ENCODE measurements at regions not wholly inside any gene's neighbourhood (a gene's known extent, or its start where the extent isn't known, plus 50 kb on each side); places are given as distances from the start of the nearest gene placed in this dataset.

DNA sequence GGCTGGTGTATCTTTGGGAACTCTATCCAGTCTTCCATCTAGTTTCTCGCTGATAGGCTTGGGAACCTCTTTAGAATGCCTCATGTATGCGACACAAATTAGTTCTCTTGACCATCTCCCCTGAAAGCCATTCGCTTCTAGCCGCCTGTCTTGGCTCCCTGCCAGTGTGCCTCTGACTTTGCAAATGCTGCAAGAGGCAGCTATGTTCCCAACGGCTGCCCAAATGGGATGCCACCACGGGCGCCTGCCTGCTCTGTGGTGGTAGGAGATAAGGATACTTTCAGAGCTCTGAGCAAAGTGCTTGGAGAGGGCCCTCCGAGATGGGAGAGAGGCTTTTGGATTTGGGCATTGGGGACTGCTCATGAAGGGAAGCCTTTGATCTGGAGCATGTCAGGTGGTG lies 77.7 kb upstream of the IGFBP5 start (continued):
- TF ChIP-seq, protein P1, sequence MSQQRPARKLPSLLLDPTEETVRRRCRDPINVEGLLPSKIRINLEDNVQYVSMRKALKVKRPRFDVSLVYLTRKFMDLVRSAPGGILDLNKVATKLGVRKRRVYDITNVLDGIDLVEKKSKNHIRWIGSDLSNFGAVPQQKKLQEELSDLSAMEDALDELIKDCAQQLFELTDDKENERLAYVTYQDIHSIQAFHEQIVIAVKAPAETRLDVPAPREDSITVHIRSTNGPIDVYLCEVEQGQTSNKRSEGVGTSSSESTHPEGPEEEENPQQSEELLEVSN (IDR thresholded peaks at IDR 0.05; ENCODE audit: borderline replicate concordance, low read depth), result no peak

DNA sequence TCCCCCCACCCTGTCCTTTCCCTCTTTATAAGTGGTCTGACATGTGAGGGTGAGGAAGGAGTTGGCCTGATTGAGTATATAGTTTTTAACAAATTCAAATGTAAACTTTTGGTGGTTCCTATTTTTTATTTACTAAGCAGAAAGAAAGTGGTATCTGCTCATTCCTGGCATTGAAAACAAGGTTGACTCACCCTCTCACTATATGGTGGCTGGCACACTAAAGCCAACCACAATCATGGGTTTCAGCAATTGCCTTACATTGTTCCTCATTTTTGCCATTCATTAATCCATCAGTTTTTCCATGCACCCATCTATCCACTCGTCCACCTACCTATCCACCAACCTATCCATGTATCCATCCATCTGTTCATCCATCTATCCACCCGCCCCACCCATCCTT lies 75.4 kb upstream of the IGFBP5 start:
- 25% methylated on average over 2 of the region's 2 CpGs for WGBS (ENCODE audit: missing lambda C conversion rate)
- ChIA-PET CTCF (no interaction called here), POLR2A (no interaction called here)
- ATAC-seq (no peak), FAIRE-seq (no peak), DNase-seq (ENCODE audit: low read depth in 1 of 2, low spot score in 1 of 2) (no peak)
- Histone ChIP-seq H3K9me3 (no peaks in the 10 kb centered on the region), H3K27ac (no peak overlapping the region), H3K4me3 (no peak overlapping the region), H3K4me2 (no peak overlapping the region), H3K4me1 (0 out of 3 replicates have a peak, but pooled peaks cover 3% of the 10 kb centered on the region)
- TF ChIP-seq KDM1A (IDR thresholded peaks at IDR 0.05; ENCODE audit: low read depth) (no peak), RCOR1 (IDR thresholded peaks at IDR 0.05; ENCODE audit: low read depth, low read length) (no peak), HDAC2 (IDR thresholded peaks at IDR 0.05) (no peak)

DNA sequence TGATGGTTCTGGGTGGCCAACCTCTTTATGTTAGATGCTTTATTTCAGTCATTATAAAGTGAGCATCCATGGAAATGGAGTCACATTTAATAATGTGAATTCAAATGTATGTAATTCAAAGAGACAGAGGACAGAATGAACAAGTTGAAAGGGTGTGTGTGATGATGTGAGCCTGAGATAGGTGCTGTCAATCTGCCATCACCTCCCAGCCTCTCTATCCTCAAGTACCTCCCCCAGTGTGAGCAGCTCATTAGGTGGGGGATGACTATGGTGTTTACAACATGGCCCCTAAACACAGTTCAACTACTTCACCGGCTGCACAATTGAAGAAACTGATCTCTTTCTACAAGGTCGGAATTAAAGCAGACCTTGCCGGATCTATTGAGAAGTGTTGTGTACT lies 74.7 kb upstream of the IGFBP5 start:
- FAIRE-seq (no peak), DNase-seq (ENCODE audit: low read depth in 1 of 2, low spot score in 1 of 2) (no peak), ATAC-seq (no peak)
- ChIA-PET POLR2A (no interaction called here), CTCF (no interaction called here)
- Histone ChIP-seq H3K4me2 (no peak overlapping the region), H3K4me3 (no peak overlapping the region), H3K27ac (no peak overlapping the region), H3K9me3 (no peaks in the 10 kb centered on the region), H3K4me1 (0 out of 3 replicates have a peak, but pooled peaks cover 3% of the 10 kb centered on the region)
- TF ChIP-seq, protein P2, sequence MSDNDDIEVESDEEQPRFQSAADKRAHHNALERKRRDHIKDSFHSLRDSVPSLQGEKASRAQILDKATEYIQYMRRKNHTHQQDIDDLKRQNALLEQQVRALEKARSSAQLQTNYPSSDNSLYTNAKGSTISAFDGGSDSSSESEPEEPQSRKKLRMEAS (IDR thresholded peaks at IDR 0.05), result no peak
- TF ChIP-seq, protein P3, sequence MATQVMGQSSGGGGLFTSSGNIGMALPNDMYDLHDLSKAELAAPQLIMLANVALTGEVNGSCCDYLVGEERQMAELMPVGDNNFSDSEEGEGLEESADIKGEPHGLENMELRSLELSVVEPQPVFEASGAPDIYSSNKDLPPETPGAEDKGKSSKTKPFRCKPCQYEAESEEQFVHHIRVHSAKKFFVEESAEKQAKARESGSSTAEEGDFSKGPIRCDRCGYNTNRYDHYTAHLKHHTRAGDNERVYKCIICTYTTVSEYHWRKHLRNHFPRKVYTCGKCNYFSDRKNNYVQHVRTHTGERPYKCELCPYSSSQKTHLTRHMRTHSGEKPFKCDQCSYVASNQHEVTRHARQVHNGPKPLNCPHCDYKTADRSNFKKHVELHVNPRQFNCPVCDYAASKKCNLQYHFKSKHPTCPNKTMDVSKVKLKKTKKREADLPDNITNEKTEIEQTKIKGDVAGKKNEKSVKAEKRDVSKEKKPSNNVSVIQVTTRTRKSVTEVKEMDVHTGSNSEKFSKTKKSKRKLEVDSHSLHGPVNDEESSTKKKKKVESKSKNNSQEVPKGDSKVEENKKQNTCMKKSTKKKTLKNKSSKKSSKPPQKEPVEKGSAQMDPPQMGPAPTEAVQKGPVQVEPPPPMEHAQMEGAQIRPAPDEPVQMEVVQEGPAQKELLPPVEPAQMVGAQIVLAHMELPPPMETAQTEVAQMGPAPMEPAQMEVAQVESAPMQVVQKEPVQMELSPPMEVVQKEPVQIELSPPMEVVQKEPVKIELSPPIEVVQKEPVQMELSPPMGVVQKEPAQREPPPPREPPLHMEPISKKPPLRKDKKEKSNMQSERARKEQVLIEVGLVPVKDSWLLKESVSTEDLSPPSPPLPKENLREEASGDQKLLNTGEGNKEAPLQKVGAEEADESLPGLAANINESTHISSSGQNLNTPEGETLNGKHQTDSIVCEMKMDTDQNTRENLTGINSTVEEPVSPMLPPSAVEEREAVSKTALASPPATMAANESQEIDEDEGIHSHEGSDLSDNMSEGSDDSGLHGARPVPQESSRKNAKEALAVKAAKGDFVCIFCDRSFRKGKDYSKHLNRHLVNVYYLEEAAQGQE (IDR thresholded peaks at IDR 0.05), result no peak
- TF ChIP-seq HDAC2 (IDR thresholded peaks at IDR 0.05) (no peak), CBX2 (IDR thresholded peaks at IDR 0.05; ENCODE audit: borderline replicate concordance, low read depth) (no peak), POLR2AphosphoS2 (conservative IDR thresholded peaks at IDR 0.05; ENCODE audit: low read length) (no peak), FOSB (CRISPR knock-in tag; IDR thresholded peaks at IDR 0.05) (no peak), FOSL2 (IDR thresholded peaks at IDR 0.05) (no peak), FOSL2 (CRISPR knock-in tag; IDR thresholded peaks at IDR 0.05) (no peak), JUN (IDR thresholded peaks at IDR 0.05) (no peak), TP53 (CRISPR knock-in tag; IDR thresholded peaks at IDR 0.05) (no peak), HOXB13 (CRISPR knock-in tag; IDR thresholded peaks at IDR 0.05; ENCODE audit: low read depth) (no peak), SREBF2 (IDR thresholded peaks at IDR 0.05) (no peak), POLR2A (IDR thresholded peaks at IDR 0.05; ENCODE audit: low read length) (no peak), CBX8 (IDR thresholded peaks at IDR 0.05) (no peak)
- TF ChIP-seq, protein P4, sequence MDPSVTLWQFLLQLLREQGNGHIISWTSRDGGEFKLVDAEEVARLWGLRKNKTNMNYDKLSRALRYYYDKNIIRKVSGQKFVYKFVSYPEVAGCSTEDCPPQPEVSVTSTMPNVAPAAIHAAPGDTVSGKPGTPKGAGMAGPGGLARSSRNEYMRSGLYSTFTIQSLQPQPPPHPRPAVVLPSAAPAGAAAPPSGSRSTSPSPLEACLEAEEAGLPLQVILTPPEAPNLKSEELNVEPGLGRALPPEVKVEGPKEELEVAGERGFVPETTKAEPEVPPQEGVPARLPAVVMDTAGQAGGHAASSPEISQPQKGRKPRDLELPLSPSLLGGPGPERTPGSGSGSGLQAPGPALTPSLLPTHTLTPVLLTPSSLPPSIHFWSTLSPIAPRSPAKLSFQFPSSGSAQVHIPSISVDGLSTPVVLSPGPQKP (IDR thresholded peaks at IDR 0.05; ENCODE audit: low read depth, low read length), result no peak
- TF ChIP-seq, protein P5, sequence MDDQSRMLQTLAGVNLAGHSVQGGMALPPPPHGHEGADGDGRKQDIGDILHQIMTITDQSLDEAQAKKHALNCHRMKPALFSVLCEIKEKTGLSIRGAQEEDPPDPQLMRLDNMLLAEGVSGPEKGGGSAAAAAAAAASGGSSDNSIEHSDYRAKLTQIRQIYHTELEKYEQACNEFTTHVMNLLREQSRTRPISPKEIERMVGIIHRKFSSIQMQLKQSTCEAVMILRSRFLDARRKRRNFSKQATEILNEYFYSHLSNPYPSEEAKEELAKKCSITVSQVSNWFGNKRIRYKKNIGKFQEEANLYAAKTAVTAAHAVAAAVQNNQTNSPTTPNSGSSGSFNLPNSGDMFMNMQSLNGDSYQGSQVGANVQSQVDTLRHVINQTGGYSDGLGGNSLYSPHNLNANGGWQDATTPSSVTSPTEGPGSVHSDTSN (IDR thresholded peaks at IDR 0.05), result no peak
- TF ChIP-seq, protein P6, sequence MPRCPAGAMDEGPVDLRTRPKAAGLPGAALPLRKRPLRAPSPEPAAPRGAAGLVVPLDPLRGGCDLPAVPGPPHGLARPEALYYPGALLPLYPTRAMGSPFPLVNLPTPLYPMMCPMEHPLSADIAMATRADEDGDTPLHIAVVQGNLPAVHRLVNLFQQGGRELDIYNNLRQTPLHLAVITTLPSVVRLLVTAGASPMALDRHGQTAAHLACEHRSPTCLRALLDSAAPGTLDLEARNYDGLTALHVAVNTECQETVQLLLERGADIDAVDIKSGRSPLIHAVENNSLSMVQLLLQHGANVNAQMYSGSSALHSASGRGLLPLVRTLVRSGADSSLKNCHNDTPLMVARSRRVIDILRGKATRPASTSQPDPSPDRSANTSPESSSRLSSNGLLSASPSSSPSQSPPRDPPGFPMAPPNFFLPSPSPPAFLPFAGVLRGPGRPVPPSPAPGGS (IDR thresholded peaks at IDR 0.05), result no peak
- 36% methylated on average over 3 of the region's 3 CpGs for WGBS (ENCODE audit: missing lambda C conversion rate)
